Fibroblast of villous mesenchyme (primary cell): ENCODE measurements at regions not wholly inside any gene's neighbourhood (a gene's known extent, or its start where the extent isn't known, plus 50 kb on each side); places are given as distances from the start of the nearest gene placed in this dataset. TPM values are rescaled to one million over a fixed set of nuclear protein-coding genes. Genes with fewer than 3 reads are reported as not detected.
"Not testable (repeated sequence)": the region's sequence is repeated elsewhere in the genome, so short reads cannot be mapped to it uniquely, and the experiment has no call there.

Experiments
- DNase-seq: peaks from one replicate; pipeline ENCODE4 v3.0.0-alpha.2; 2010; ENCODE audit warnings: low read depth
- H3K4me3 ChIP-seq: 2 replicates; pipeline ENCODE4 v1.5.1; 2011; ENCODE audit warnings: low read depth, mild to moderate bottlenecking, low read length
- small RNA-seq: library from RNA; depleted of rRNA; stranded (forward); fragments of <200 nt; gene quantifications from one replicate; pipeline ENCODE3, GENCODE V24; 2012
- TF ChIP-seq, protein P1 (sequence below): IDR thresholded peaks from 2 replicates; pipeline ENCODE4 v1.5.1; 2012; ENCODE audit warnings: low read depth, mild to moderate bottlenecking, low read length; ENCODE audit not compliant: insufficient read depth

DNA sequence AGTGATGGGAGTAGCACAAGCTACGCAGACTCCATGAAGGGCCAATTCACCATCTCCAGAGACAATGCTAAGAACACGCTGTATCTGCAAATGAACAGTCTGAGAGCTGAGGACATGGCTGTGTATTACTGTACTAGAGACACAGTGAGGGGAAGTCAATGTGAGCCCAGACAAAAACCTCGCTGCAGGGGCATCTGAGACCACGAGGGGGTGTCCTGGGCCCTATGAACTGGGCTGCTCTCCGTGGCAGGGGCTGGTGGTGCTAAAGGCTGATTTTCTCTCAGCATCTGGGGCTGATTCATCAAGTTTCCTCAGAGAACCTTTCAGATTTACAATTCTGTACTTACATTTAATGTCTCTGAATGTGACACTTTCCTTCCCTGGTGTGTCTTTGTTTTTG lies 368.1 kb downstream of the TP53TG3F start:
- not testable (repeated sequence) for DNase-seq, H3K4me3 ChIP-seq

DNA sequence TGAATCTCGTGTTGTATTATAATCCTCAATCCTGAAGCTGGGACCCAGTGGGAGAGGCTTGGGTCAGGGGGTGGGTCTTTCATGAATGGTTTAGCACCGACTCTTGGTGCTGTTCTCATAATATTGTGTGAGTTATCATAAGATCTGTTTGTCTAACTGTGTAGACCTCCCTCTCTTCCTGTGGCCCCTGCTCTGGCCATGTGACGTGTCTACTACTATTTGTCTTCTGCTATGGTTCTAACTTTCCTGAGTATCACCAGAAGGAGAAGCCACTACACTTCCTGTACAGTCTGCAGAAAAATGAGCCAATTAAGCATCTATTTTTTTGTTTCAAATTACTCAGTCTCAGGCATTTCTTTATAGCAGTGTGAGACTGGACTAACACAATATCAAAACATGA lies 379.7 kb downstream of the TP53TG3F start:
- DNase-seq, H3K4me3 ChIP-seq: not testable (repeated sequence)

DNA sequence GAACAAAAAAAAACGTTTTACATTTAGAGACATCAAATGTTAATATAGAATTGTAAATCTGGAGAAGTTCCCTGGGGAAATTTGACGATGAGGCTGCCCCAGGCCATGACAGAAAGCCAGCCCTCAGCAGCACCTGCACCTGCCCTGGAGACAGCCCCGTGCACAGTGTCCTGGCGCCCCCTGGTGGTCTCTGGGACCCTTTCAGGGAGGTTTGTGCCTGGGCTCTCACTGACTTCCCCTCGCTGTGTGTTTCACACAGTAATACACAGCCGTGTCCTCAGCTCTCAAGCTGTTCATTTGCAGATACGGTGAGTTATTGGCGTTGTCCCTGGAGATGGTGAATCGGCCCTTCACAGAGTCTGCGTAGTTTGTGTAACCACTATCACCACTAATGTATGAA lies 385.1 kb downstream of the TP53TG3F start:
- not testable (repeated sequence) for DNase-seq

More for the DNA sequence above, 385.1 kb downstream of the TP53TG3F start:
- TF ChIP-seq, protein P1, sequence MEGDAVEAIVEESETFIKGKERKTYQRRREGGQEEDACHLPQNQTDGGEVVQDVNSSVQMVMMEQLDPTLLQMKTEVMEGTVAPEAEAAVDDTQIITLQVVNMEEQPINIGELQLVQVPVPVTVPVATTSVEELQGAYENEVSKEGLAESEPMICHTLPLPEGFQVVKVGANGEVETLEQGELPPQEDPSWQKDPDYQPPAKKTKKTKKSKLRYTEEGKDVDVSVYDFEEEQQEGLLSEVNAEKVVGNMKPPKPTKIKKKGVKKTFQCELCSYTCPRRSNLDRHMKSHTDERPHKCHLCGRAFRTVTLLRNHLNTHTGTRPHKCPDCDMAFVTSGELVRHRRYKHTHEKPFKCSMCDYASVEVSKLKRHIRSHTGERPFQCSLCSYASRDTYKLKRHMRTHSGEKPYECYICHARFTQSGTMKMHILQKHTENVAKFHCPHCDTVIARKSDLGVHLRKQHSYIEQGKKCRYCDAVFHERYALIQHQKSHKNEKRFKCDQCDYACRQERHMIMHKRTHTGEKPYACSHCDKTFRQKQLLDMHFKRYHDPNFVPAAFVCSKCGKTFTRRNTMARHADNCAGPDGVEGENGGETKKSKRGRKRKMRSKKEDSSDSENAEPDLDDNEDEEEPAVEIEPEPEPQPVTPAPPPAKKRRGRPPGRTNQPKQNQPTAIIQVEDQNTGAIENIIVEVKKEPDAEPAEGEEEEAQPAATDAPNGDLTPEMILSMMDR = peak; percentile 4
- H3K4me3 ChIP-seq = not testable (repeated sequence)

Small RNA genes lying in the stretch of these regions (small RNA-seq; reads per million reads assigned to genes)
- gene AC136428.2 (not detected), gene ENPP7P13 (not detected)
